Body of pancreas (tissue), 4 donors: ENCODE measurements at regions not wholly inside any gene's neighbourhood (a gene's known extent, or its start where the extent isn't known, plus 50 kb on each side); places are given as distances from the start of the nearest gene placed in this dataset.

Experiments used
- ATAC-seq: fragments of 150-250 bp; one replicate; pipeline ENCODE4 v1.9.1; 2016
- DNase-seq, 4 donors: peaks; one replicate each; pipeline ENCODE4 v3.0.0-alpha.2; 2019
- H3K27ac ChIP-seq, 4 donors: fragments of 200-600 bp; sonication (generic); 1 replicate in 3 of 4; 2 replicates in 1 of 4; pipeline versions ENCODE4 v1.5.1 to v1.6.1; 2016 to 2019; ENCODE audit warnings: mild to moderate bottlenecking in 1 of 4, mixed read lengths in 1 of 4, moderate library complexity in 1 of 4
- H3K27me3 ChIP-seq, 2 donors: fragments of 200-600 bp; sonication (generic); one replicate each; pipeline ENCODE4 v1.6.0; 2016; ENCODE audit warnings: mild to moderate bottlenecking in 1 of 2
- H3K36me3 ChIP-seq, 2 donors: fragments of 200-600 bp; sonication (generic); replicated peaks in 1 of 2; 2 replicates each; pipeline ENCODE4 v1.5.1; 2016; ENCODE audit warnings: low read depth in 2 of 2; ENCODE audit not compliant: insufficient read depth in 1 of 2
- H3K4me1 ChIP-seq: fragments of 200-600 bp; sonication (generic); one replicate; pipeline ENCODE4 v1.6.0; 2016
- H3K4me3 ChIP-seq, 2 donors: fragments of 200-600 bp; sonication (generic); 1 replicate in 1 of 2; 2 replicates in 1 of 2; pipeline ENCODE4 v1.5.1; 2016 to 2019
- H3K9me3 ChIP-seq, 3 donors: fragments of 200-600 bp; sonication (generic); 1 replicate in 2 of 3; 2 replicates in 1 of 3; pipeline ENCODE4 v1.5.1; 2016
- POLR2A ChIP-seq, 3 donors: fragments of 450-650 bp; IDR thresholded peaks; one replicate each; pipeline ENCODE4 v1.6.1; 2016; ENCODE audit warnings: antibody characterized with exemption in 3 of 3, mild to moderate bottlenecking in 2 of 3
- WGBS, 2 donors: methylation state at CpG; one replicate each; pipeline ENCODE4 v1.1.5; 2017; 5-methylcytosine and 5-hydroxymethylcytosine counted together
- intact Hi-C: fragments of 100-400 bp; cut with DNase I; formaldehyde crosslinking; loops from one replicate; pipeline ENCODE4 v1.15.1; 2023
- TF ChIP-seq, protein P1 (sequence below), 7 experiments: fragments of 450-650 bp in 4 of 7; fragments of 200-600 bp in 3 of 7; sonication (generic) in 3 of 7; IDR thresholded peaks; one replicate each; pipeline ENCODE4 v1.5.1; 2016 to 2019; ENCODE audit warnings: antibody characterized with exemption in 7 of 7

DNA sequence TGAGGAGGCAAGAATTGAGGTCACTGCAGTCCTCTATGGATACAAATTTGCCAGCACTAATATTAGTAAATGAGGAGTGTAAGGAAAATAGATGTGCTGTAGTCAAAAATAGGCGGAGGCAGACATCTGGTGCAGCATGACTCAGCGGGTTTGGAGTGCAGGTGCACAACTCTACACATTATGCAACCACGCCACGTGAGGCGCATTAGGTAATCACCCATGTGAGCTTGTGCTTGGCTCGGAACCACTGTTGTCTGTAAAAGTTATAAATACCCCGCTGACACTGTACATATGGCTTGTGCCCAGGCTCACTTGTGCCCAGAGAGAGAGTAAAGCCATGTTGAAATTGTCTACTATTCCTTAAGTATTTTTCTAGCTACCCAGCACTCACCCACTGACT is 623.5 kb upstream of the NUDT12 start:
- no peaks in the 10 kb centered on the region for H3K4me1 ChIP-seq
- no peaks in the 10 kb centered on the region for H3K36me3 ChIP-seq
- peak; percentile 38 to 95 (median 72) for DNase-seq
- intact Hi-C loops: no loop called here
- 49 to 86% methylated on average over 7 of the region's 7 CpGs for WGBS, 2 donors
- TF ChIP-seq, protein P1, sequence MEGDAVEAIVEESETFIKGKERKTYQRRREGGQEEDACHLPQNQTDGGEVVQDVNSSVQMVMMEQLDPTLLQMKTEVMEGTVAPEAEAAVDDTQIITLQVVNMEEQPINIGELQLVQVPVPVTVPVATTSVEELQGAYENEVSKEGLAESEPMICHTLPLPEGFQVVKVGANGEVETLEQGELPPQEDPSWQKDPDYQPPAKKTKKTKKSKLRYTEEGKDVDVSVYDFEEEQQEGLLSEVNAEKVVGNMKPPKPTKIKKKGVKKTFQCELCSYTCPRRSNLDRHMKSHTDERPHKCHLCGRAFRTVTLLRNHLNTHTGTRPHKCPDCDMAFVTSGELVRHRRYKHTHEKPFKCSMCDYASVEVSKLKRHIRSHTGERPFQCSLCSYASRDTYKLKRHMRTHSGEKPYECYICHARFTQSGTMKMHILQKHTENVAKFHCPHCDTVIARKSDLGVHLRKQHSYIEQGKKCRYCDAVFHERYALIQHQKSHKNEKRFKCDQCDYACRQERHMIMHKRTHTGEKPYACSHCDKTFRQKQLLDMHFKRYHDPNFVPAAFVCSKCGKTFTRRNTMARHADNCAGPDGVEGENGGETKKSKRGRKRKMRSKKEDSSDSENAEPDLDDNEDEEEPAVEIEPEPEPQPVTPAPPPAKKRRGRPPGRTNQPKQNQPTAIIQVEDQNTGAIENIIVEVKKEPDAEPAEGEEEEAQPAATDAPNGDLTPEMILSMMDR (IDR thresholded peaks at IDR 0.05): no peak
- no peak for TF ChIP-seq POLR2A (IDR thresholded peaks at IDR 0.05)
- H3K27me3 ChIP-seq: no peaks in the 10 kb centered on the region
- ATAC-seq: peak; percentile 89
- peak overlapping the region in 1 of 4 donors; percentile 69 for H3K27ac ChIP-seq
- no peak overlapping the region for H3K4me3 ChIP-seq
- peaks cover 0 to 4% (median 0%) of the 10 kb centered on the region in 3 donors for H3K9me3 ChIP-seq

DNA sequence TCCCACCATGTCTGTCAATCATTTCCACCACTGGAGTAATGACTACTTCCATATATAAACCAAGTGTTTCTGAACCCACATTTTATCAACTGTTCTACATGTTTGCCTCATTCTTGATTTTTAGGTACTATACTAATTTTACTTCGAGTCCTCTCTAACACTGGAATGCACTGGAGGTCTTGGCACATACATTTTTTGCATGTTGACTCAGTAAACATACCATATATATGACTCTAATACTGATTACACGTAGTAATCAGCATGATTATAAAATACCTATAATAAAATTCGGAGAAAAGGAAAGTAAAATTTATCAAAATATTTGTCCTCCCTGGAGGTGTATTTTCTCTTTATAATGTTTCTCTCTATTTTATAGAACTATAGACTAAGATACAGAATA is 621.7 kb upstream of the NUDT12 start:
- no peaks in the 10 kb centered on the region for H3K36me3 ChIP-seq
- peaks cover 0 to 14% (median 2%) of the 10 kb centered on the region in 3 donors for H3K9me3 ChIP-seq
- TF ChIP-seq POLR2A (IDR thresholded peaks at IDR 0.05): no peak
- TF ChIP-seq, protein P1 (IDR thresholded peaks at IDR 0.05): no peak
- no peaks in the 10 kb centered on the region for H3K27me3 ChIP-seq
- no peak overlapping the region for H3K4me3 ChIP-seq
- DNase-seq (no peak), ATAC-seq (no peak)
- no peaks in the 10 kb centered on the region for H3K4me1 ChIP-seq
- intact Hi-C loops: no loop called here
- WGBS, 2 donors: 51 to 55% methylated on average over 3 of the region's 3 CpGs
- no peak overlapping the region for H3K27ac ChIP-seq

DNA sequence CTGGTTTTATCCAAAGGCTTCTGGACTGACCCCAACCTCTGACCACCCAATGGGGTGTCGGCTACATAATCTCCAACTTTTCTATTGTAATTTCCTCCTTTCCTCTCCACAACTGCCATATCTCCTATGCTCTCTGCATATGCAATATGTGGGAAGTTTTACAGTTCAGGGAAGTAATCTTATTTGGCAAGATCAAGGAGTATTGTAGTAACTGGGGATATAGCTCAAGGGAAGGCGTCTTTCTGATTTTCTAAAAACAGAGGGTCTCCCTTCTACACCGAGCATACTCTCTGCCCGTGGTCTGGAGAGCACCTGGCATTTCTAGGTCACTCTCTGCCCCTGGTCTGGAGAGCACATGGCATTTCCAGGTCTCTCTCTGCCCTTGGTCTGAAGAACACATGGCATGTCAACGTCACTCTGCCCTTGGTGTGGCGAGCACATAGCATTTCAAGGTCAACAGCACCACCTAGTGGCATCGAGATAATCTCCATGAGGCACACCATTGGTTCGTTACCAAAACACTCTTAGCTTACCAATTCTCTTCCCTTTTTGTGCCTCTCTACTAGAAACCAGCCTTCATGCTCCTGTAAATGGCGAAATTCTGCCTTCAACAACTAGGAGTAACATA is 616.4 kb upstream of the NUDT12 start:
- intact Hi-C loops: no loop called here
- H3K27ac ChIP-seq: no peak overlapping the region
- no peaks in the 10 kb centered on the region for H3K27me3 ChIP-seq
- peak; percentile 78 for ATAC-seq
- H3K4me3 ChIP-seq: no peak overlapping the region
- TF ChIP-seq POLR2A (IDR thresholded peaks at IDR 0.05): no peak
- TF ChIP-seq, protein P1 (IDR thresholded peaks at IDR 0.05): peak; percentile 12 to 69 (median 50)
- H3K36me3 ChIP-seq: no peaks in the 10 kb centered on the region
- H3K9me3 ChIP-seq: peaks cover 0 to 10% (median 2%) of the 10 kb centered on the region in 3 donors
- no peaks in the 10 kb centered on the region for H3K4me1 ChIP-seq
- peak; percentile 43 to 71 (median 58) for DNase-seq
- 57 to 61% methylated on average over 8 to 9 of the region's 9 CpGs for WGBS, 2 donors

DNA sequence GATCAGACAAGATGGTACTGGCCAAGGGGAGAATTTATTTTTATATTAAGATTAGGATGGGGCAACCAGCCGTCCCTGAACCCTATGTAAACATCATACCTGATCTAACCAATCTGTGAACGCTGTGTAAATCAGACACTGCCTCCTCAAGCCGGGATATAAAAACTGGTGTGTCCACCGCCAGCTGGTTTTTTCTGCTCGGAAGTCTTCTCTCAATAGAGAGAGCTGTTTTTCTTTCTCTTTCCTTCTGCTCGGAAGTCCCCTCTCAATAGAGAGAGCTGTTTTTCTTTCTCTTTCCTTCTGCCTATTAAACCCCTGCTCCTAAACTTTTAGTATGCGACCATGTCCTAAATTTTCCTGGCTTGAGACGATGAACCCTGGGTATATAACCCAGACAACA is 615.5 kb upstream of the NUDT12 start:
- Histone ChIP-seq H3K27ac (no peak overlapping the region), H3K36me3 (no peaks in the 10 kb centered on the region), H3K4me1 (no peaks in the 10 kb centered on the region), H3K27me3 (no peaks in the 10 kb centered on the region), H3K9me3 (peaks cover 0 to 10% (median 2%) of the 10 kb centered on the region in 3 donors), H3K4me3 (no peak overlapping the region)
- intact Hi-C loops: no loop called here
- DNase-seq (no peak), ATAC-seq (no peak)
- TF ChIP-seq, protein P1 (IDR thresholded peaks at IDR 0.05): no peak
- no peak for TF ChIP-seq POLR2A (IDR thresholded peaks at IDR 0.05)
- WGBS, 2 donors: 83 to 89% methylated on average over 8 of the region's 8 CpGs

DNA sequence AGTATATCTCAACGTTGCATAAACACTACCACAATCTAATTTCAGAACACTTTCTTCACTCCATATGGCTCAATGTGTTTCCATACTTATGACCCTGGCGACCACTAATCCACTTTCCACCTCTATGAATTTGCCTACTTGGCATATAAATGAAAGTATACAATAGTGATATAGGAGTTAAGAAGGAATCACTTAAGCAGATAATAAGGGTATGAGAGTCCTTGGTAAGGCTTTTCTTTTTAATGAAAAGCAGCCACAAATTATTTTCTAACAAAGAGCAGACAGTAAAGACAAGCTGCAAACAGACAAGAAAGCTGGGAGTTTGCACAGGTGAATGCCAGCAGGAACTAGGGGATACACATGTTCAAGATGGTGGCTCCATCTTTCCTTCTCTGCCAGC is 615.1 kb upstream of the NUDT12 start:
- Histone ChIP-seq H3K27ac (no peak overlapping the region), H3K4me1 (no peaks in the 10 kb centered on the region), H3K9me3 (peaks cover 0 to 10% (median 2%) of the 10 kb centered on the region in 3 donors), H3K27me3 (no peaks in the 10 kb centered on the region), H3K36me3 (no peaks in the 10 kb centered on the region), H3K4me3 (no peak overlapping the region)
- intact Hi-C loops: no loop called here
- ATAC-seq: no peak
- WGBS, 2 donors: 75 to 76% methylated on average over 2 of the region's 2 CpGs
- no peak for DNase-seq
- TF ChIP-seq POLR2A (IDR thresholded peaks at IDR 0.05): no peak
- TF ChIP-seq, protein P1 (IDR thresholded peaks at IDR 0.05): no peak
